ENCODE measurements at regions not wholly inside any gene's neighbourhood (a gene's known extent, or its start where the extent isn't known, plus 50 kb on each side); places are given as distances from the start of the nearest gene placed in this dataset.

- BruUV-seq (replicated peaks): no TSS peak
- Histone ChIP-seq H3K36me3 (ENCODE audit: control insufficient read depth in 1 of 2, insufficient read depth in 2 of 2, low read length in 2 of 2) (no peaks in the 10 kb centered on the region), H3K9me2 (ENCODE audit: insufficient read depth) (no peaks in the 10 kb centered on the region), H4K20me1 (ENCODE audit: insufficient read depth) (no peaks in the 10 kb centered on the region), H3K4me3 (replicated peaks in 1 of 2; ENCODE audit: low read depth in 1 of 2, low read length in 2 of 2) (no peak overlapping the region), H3K4me1 (ENCODE audit: control insufficient read depth in 1 of 2, insufficient read depth in 2 of 2, low read length in 2 of 2) (peaks cover 18 to 38% of the 10 kb centered on the region in 2 experiments), H3K9me3 (ENCODE audit: control insufficient read depth in 1 of 2, insufficient read depth in 1 of 2, low read depth in 1 of 2, low read length in 2 of 2) (no peaks in the 10 kb centered on the region), H3K9ac (ENCODE audit: low read length) (no peak overlapping the region), H2AFZ (ENCODE audit: low read depth, low read length, poor library complexity, severe bottlenecking) (no peak overlapping the region), H3K27me3 (ENCODE audit: insufficient read depth, low read length) (no peaks in the 10 kb centered on the region), H3K4me2 (ENCODE audit: low read length) (peak overlapping the region; percentile 41), H3K27ac (ENCODE audit: low read depth, low read length) (no peak overlapping the region), H3K79me2 (ENCODE audit: insufficient read depth, low read length) (no peaks in the 10 kb centered on the region)
- CTCF ChIA-PET: no interaction called here
- intact Hi-C loops (cut with micrococcal nuclease): no loop called here
- TF ChIP-seq ZBTB33 (IDR thresholded peaks at IDR 0.05; ENCODE audit: extremely low read depth, insufficient replicate concordance, low read length): no peak
- peak; percentile 30; the same call in 1 of the 2 replicates for TF ChIP-seq RAD21 (IDR thresholded peaks at IDR 0.05; ENCODE audit: low read depth)
- 0 out of 2 replicates have a peak, but pooled peaks have one; percentile 25 for TF ChIP-seq CBX3 (IDR thresholded peaks at IDR 0.05; ENCODE audit: low read depth)
- peak; percentile 37; the same call in 1 of the 2 replicates for TF ChIP-seq JUND (IDR thresholded peaks at IDR 0.05)
- POLR2A ChIA-PET: no interaction called here
- ATAC-seq (peak; percentile 72), DNase-seq (ENCODE audit: low read depth, low spot score) (no peak)
- RAD21 ChIA-PET (ENCODE audit: low non-redundant PET in 1 of 2, low total read pairs in 2 of 2, uncharacterized antibody in 2 of 2, unreplicated experiment in 2 of 2): no interaction called here
Measured at GRCh38 chr6:148263010-148263409, 79.6 kb upstream of the SASH1 start.

GRCh38 chr6:148263961-148264360, 78.7 kb upstream of the SASH1 start:
- H3K4me2 ChIP-seq (ENCODE audit: low read length): no peak overlapping the region
- no peak overlapping the region for H3K9ac ChIP-seq (ENCODE audit: low read length)
- H3K9me3 ChIP-seq (ENCODE audit: control insufficient read depth in 1 of 2, insufficient read depth in 1 of 2, low read depth in 1 of 2, low read length in 2 of 2): no peaks in the 10 kb centered on the region
- H3K27ac ChIP-seq (ENCODE audit: low read depth, low read length): no peak overlapping the region
- H3K9me2 ChIP-seq (ENCODE audit: insufficient read depth): no peaks in the 10 kb centered on the region
- BruUV-seq (replicated peaks): no TSS peak
- no peaks in the 10 kb centered on the region for H3K36me3 ChIP-seq (ENCODE audit: control insufficient read depth in 1 of 2, insufficient read depth in 2 of 2, low read length in 2 of 2)
- DNase-seq (ENCODE audit: low read depth, low spot score) (no peak), ATAC-seq (no peak)
- H2AFZ ChIP-seq (ENCODE audit: low read depth, low read length, poor library complexity, severe bottlenecking): no peak overlapping the region
- no peaks in the 10 kb centered on the region for H3K27me3 ChIP-seq (ENCODE audit: insufficient read depth, low read length)
- intact Hi-C loops (cut with micrococcal nuclease): no loop called here
- no peaks in the 10 kb centered on the region for H4K20me1 ChIP-seq (ENCODE audit: insufficient read depth)
- no peaks in the 10 kb centered on the region for H3K79me2 ChIP-seq (ENCODE audit: insufficient read depth, low read length)
- POLR2A ChIA-PET: no interaction called here
- no peak overlapping the region for H3K4me3 ChIP-seq (replicated peaks in 1 of 2; ENCODE audit: low read depth in 1 of 2, low read length in 2 of 2)
- H3K4me1 ChIP-seq (ENCODE audit: control insufficient read depth in 1 of 2, insufficient read depth in 2 of 2, low read length in 2 of 2): peaks cover 18 to 38% of the 10 kb centered on the region in 2 experiments
- CTCF ChIA-PET: no interaction called here
- RAD21 ChIA-PET (ENCODE audit: low non-redundant PET in 1 of 2, low total read pairs in 2 of 2, uncharacterized antibody in 2 of 2, unreplicated experiment in 2 of 2): no interaction called here
- TF ChIP-seq TCF7L2 (IDR thresholded peaks at IDR 0.05; ENCODE audit: borderline replicate concordance, extremely low read depth, insufficient read depth, insufficient read length): no peak
- TF ChIP-seq JUND (IDR thresholded peaks at IDR 0.05): no peak
- no peak for TF ChIP-seq ZBTB33 (IDR thresholded peaks at IDR 0.05; ENCODE audit: extremely low read depth, insufficient replicate concordance, low read length)
- TF ChIP-seq RAD21 (IDR thresholded peaks at IDR 0.05; ENCODE audit: low read depth): no peak
- TF ChIP-seq SIN3A (IDR thresholded peaks at IDR 0.05; ENCODE audit: low read depth): no peak
- no peak for TF ChIP-seq EZH2phosphoT487 (IDR thresholded peaks at IDR 0.05; ENCODE audit: borderline replicate concordance)
- no peak for TF ChIP-seq CEBPB (IDR thresholded peaks at IDR 0.05; ENCODE audit: low read depth)
- TF ChIP-seq MAX (IDR thresholded peaks at IDR 0.05): no peak
- no peak for TF ChIP-seq SP1 (IDR thresholded peaks at IDR 0.05; ENCODE audit: low read depth)
- TF ChIP-seq EGR1 (IDR thresholded peaks at IDR 0.05; ENCODE audit: low read depth): no peak
- no peak for TF ChIP-seq CTCF (IDR thresholded peaks at IDR 0.05 in 2 of 3, conservative IDR thresholded peaks at IDR 0.05 in 1 of 3; ENCODE audit: borderline replicate concordance in 1 of 3, insufficient read depth in 1 of 3, low read depth in 2 of 3, low read length in 2 of 3)
- no peak for TF ChIP-seq ZNF274 (IDR thresholded peaks at IDR 0.05; ENCODE audit: low read depth, low read length)
- no peak for TF ChIP-seq CBX3 (IDR thresholded peaks at IDR 0.05; ENCODE audit: low read depth)
- TF ChIP-seq FOSL1 (IDR thresholded peaks at IDR 0.05; ENCODE audit: low read depth): no peak
- no peak for TF ChIP-seq POLR2A (IDR thresholded peaks at IDR 0.05; ENCODE audit: borderline replicate concordance, extremely low read depth, insufficient read depth, insufficient read length)
- no peak for TF ChIP-seq ZFX (IDR thresholded peaks at IDR 0.05)
